ENCODE measurements at regions not wholly inside any gene's neighbourhood (a gene's known extent, or its start where the extent isn't known, plus 50 kb on each side); places are given as distances from the start of the nearest gene placed in this dataset.

- TF ChIP-seq POLR2AphosphoS5 (IDR thresholded peaks at IDR 0.05; ENCODE audit: borderline replicate concordance, low read depth, low read length) (no peak), EZH2 (IDR thresholded peaks at IDR 0.05) (no peak)
These were observed 277.8 kb upstream of the SIX2 start for GRCh38 chr2:45287045-45287444.
